Neural crest cell (in vitro differentiated cells): ENCODE measurements at regions not wholly inside any gene's neighbourhood (a gene's known extent, or its start where the extent isn't known, plus 50 kb on each side); places are given as distances from the start of the nearest gene placed in this dataset.

Source experiments
- DNase-seq: peaks from one replicate; pipeline ENCODE4 v3.0.0; 2021; ENCODE audit warnings: low read depth, mixed read lengths, low spot score
- H3K27ac Mint-ChIP-seq: one replicate; pipeline ENCODE4 v1.8.0; 2021; ENCODE audit warnings: mild to moderate bottlenecking, mixed read lengths; ENCODE audit not compliant: unreplicated experiment
- H3K27me3 Mint-ChIP-seq: 2 replicates; pipeline ENCODE4 v1.8.0; 2021; ENCODE audit warnings: low read depth, mild to moderate bottlenecking, mixed read lengths
- H3K36me3 Mint-ChIP-seq: 2 replicates; pipeline ENCODE4 v1.8.0; 2021; ENCODE audit warnings: low read depth, mild to moderate bottlenecking, mixed read lengths
- H3K4me1 Mint-ChIP-seq: 2 replicates; pipeline ENCODE4 v1.8.0; 2021; ENCODE audit warnings: mixed read lengths
- H3K4me3 Mint-ChIP-seq: one replicate; pipeline ENCODE4 v1.8.0; 2021; ENCODE audit warnings: mild to moderate bottlenecking, mixed read lengths
- H3K9me3 Mint-ChIP-seq: 2 replicates; pipeline ENCODE4 v1.8.0; 2021; ENCODE audit warnings: mixed read lengths
- CTCF ChIP-seq: fragments of 200-600 bp; sonication (generic); conservative IDR thresholded peaks from 2 replicates; pipeline ENCODE4 v1.5.0; 2021; ENCODE audit warnings: antibody characterized with exemption, mild to moderate bottlenecking

GRCh38 chr1:70517444-70517843 lies 106.4 kb downstream of the CTH start:
- no peak overlapping the region for H3K27ac Mint-ChIP-seq
- H3K36me3 Mint-ChIP-seq, result no peaks in the 10 kb centered on the region
- no peak for TF ChIP-seq CTCF
- H3K27me3 Mint-ChIP-seq, result peaks cover 3% of the 10 kb centered on the region
- no peaks in the 10 kb centered on the region for H3K4me1 Mint-ChIP-seq
- no peak overlapping the region for H3K4me3 Mint-ChIP-seq
- DNase-seq, result no peak
- no peaks in the 10 kb centered on the region for H3K9me3 Mint-ChIP-seq

GRCh38 chr1:70518106-70518505 lies 107.0 kb downstream of the CTH start:
- no peaks in the 10 kb centered on the region for H3K4me1 Mint-ChIP-seq
- no peaks in the 10 kb centered on the region for H3K36me3 Mint-ChIP-seq
- DNase-seq, result no peak
- H3K4me3 Mint-ChIP-seq, result no peak overlapping the region
- TF ChIP-seq CTCF, result no peak
- H3K27ac Mint-ChIP-seq, result no peak overlapping the region
- no peaks in the 10 kb centered on the region for H3K9me3 Mint-ChIP-seq
- peaks cover 3% of the 10 kb centered on the region for H3K27me3 Mint-ChIP-seq

- peak; percentile 75 for TF ChIP-seq CTCF
- DNase-seq, result peak; percentile 35
- no peak overlapping the region for H3K4me3 Mint-ChIP-seq
- no peak overlapping the region for H3K27ac Mint-ChIP-seq
- peaks cover 19% of the 10 kb centered on the region for H3K27me3 Mint-ChIP-seq
- no peaks in the 10 kb centered on the region for H3K4me1 Mint-ChIP-seq
- H3K36me3 Mint-ChIP-seq, result no peaks in the 10 kb centered on the region
- H3K9me3 Mint-ChIP-seq, result no peaks in the 10 kb centered on the region
These were observed 117.7 kb downstream of the CTH start for GRCh38 chr1:70528590-70529333.

- Mint-ChIP-seq H3K4me1 (no peaks in the 10 kb centered on the region), H3K27me3 (peaks cover 15% of the 10 kb centered on the region), H3K9me3 (no peaks in the 10 kb centered on the region), H3K27ac (no peak overlapping the region), H3K4me3 (no peak overlapping the region), H3K36me3 (no peaks in the 10 kb centered on the region)
- no peak for DNase-seq
- no peak for TF ChIP-seq CTCF
These were observed 125.8 kb downstream of the CTH start for GRCh38 chr1:70536708-70537366.

GRCh38 chr1:70537788-70538187 lies 126.7 kb downstream of the CTH start:
- Mint-ChIP-seq H3K4me3 (no peak overlapping the region), H3K4me1 (no peaks in the 10 kb centered on the region), H3K27ac (no peak overlapping the region), H3K36me3 (no peaks in the 10 kb centered on the region), H3K27me3 (peaks cover 15% of the 10 kb centered on the region), H3K9me3 (no peaks in the 10 kb centered on the region)
- no peak for DNase-seq
- TF ChIP-seq CTCF, result no peak
